ENCODE measurements at regions not wholly inside any gene's neighbourhood (a gene's known extent, or its start where the extent isn't known, plus 50 kb on each side); places are given as distances from the start of the nearest gene placed in this dataset.

GRCh38 chr4:189143263-189143952 lies 797.3 kb upstream of the FRG1 start:
- TF ChIP-seq CTCF (IDR thresholded peaks at IDR 0.05): no peak
- no peak for TF ChIP-seq POLR2AphosphoS5 (IDR thresholded peaks at IDR 0.05)

Measured in gastroesophageal sphincter (tissue), 3 donors.